HG02588 (cell line): ENCODE measurements at regions not wholly inside any gene's neighbourhood (a gene's known extent, or its start where the extent isn't known, plus 50 kb on each side); places are given as distances from the start of the nearest gene placed in this dataset.
"Not testable (repeated sequence)": the region's sequence is repeated elsewhere in the genome, so short reads cannot be mapped to it uniquely, and the experiment has no call there.

Experiments
- ATAC-seq: cut with Tn5 transposase; IDR thresholded peaks from one replicate; pipeline ENCODE4 v1.9.1; 2021; ENCODE audit warnings: mild to moderate bottlenecking, moderate library complexity; ENCODE audit not compliant: unreplicated experiment

DNA sequence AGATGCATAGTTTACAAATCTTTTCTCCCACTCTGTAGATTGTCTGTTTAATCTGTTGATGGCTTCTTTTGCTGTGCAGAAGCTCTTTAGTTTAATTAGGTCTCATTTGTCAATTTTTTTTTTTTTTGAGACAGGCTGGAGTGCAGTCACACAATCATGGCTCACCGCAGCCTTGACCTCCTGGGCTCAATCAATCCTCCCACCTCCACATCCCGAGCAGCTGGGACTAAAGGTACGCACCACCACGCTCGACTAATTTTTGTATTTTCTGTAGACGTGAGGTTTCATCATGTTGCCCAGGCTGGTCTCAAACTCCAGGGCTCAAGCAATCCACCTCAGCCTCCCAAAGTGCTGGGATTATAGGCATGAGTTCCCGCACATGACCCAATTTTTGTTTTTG is 1655.8 kb downstream of the REEP3 start:
- ATAC-seq, result no peak

DNA sequence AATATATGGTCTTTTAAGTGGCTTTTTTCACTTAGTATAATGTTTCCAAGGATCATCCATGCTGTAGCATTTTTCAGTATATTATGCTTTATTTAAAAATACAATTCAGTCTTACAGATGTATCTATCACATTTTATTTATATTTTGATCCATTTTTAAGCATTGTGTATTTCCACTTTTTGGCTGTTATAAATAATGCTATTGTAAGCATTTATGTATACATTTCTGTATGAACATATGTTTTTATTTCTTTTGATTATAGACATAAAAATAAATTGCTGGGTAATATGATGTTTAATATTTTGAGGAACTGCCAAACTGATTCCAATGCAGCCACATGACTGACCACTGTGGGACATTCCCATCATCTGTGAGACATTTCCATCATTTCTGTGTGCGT is 1662.0 kb downstream of the REEP3 start:
- no peak for ATAC-seq

GRCh38 chr10:65186668-65187067 is 1665.5 kb downstream of the REEP3 start:
- not testable (repeated sequence) for ATAC-seq

- no peak for ATAC-seq
These were observed 1672.9 kb downstream of the REEP3 start for GRCh38 chr10:65194126-65194525.

GRCh38 chr10:65194555-65194954 is 1673.4 kb downstream of the REEP3 start:
- no peak for ATAC-seq

- no peak for ATAC-seq
These were observed 1674.9 kb downstream of the REEP3 start for GRCh38 chr10:65196111-65196510.

GRCh38 chr10:65197935-65198334 is 1676.7 kb downstream of the REEP3 start:
- no peak for ATAC-seq

DNA sequence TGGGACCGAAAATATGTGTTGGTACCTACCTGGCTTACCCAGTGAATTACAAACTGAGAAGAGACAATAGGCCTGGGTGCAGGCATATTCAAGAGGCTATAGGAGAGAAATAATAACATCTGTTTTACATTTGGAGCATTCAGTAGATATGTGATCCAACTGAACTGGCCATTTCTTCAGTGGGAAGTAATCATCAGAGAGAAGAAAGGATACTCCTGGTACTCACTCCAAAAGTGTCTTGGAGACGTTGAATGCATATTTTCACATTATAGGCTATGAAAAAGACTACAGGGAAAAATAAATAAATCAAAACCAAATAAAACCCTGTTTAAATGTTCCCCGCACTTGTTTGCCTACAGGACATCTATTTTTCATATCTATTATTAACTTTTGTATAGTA is 1680.3 kb downstream of the REEP3 start:
- ATAC-seq, result no peak

DNA sequence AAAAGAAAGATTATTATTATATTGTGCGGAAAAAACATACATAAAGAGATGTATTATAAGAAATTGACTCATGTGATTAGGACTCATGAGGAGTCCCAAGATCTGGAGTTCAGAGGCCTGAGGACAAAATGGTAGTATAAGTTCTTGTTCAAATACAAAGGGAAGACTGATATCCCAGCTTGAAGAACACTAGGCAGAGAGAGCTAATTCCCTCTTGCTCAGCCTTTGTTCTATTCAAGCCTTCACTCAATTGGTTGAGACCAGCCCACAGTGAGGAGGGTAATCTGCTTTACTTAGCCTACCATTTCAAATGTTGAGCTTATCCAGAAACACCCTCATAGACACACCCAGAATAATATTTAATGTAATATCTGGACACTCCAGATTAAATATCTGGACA is 1683.8 kb downstream of the REEP3 start:
- no peak for ATAC-seq

- ATAC-seq, result no peak
These were observed 1692.0 kb downstream of the REEP3 start for GRCh38 chr10:65213170-65213569.

GRCh38 chr10:65219444-65219843 is 1698.2 kb downstream of the REEP3 start:
- ATAC-seq, result no peak

DNA sequence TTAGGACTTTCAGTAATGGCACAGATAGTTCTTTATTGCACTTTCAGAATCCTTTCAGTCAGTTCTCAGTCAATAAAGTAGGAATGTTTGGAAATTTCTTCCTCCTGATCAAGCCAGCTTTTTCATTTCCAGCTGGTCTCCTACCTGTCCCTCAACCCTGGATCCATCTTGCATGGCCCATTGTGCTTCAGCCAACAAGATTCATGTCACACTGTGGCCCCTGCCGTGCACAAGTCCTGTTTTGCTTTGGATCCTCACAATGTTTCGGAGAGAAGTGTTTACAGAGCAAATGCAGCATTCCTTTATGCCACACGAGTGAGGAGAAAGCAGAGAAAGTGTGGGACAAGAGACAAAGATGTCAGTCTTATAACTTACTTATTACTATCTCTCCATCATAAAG is 1694.7 kb upstream of the LRRTM3 start:
- no peak for ATAC-seq

DNA sequence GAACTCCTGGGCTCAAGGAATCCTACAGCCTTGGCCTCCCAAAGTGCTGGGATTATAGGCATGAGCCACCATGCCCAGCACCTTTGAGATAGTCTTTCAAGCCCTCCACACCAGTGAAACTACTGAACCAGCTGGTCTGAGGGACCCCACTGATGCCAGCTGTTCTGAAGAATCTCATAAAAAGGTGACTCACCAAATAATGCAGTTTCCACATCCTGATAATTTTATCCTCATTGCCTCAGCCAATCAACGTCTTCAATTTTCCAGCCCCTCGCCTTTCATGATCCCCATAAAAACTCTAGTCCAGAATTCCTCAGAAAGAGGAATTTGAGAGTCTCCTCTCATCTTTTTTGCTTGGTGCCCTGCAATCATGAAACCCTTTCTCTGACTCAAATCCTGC is 1691.6 kb upstream of the LRRTM3 start:
- no peak for ATAC-seq

DNA sequence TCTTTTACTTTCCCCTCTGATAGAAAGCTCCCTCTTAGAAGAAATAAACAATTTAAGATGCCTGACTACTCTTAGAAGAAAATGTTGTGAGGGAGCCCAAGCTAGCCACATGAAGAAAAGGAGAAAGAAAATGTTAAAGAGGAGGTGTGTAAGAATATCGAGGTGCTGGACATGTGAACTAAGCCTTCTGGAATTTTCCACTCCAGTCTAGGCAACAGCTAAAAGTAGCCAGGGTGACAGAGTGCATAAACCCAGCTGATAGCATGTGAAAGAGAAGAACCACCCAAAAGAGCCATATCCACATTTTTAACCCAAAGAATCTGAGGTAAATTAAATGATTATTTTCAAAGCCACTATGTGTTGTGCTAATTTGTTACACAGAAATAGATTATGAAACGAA is 1690.6 kb upstream of the LRRTM3 start:
- ATAC-seq, result no peak

- ATAC-seq, result no peak
These were observed 1690.0 kb upstream of the LRRTM3 start for GRCh38 chr10:65235846-65236245.

DNA sequence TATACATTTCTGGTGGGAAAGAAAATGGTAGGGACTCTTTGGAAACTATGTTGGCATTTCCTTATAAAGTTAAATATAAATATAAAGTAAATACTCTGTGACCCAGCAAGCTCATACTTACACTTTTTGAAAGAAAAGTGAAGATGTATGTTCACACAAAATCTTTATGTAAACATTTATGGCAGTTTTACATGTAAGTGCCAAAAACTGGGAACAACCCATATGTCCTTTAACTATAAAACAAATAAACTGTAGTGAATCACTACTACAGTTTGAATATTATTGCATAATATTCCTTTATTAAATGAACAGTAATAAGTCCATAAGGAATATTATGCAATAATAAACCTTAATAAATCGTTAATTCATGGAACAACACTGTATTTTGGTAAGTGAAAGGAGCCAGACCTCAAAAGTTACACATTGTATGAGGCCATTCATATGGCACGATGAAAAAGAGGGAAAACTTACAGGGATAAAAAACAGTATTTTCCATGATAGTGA is 1660.3 kb upstream of the LRRTM3 start:
- no peak for ATAC-seq

DNA sequence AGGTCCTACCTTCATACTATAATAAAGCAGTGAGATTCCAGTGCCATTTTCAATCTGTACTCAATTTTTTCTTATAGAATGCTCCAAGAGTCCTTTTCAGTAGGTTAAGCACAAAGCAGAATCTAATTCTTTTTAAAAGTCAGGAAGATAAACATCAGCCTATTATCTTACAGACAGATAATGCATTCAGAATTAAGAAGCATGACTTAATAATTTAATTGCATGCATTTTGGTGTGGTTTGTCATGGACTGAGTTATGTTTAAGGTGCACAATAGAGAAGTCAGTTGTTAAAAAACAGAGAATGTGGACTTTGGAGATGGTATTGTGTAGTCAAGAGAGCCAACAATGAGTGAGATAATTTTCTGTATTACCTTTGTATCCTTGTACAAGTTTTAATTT is 1656.3 kb upstream of the LRRTM3 start:
- ATAC-seq, result not testable (repeated sequence)

DNA sequence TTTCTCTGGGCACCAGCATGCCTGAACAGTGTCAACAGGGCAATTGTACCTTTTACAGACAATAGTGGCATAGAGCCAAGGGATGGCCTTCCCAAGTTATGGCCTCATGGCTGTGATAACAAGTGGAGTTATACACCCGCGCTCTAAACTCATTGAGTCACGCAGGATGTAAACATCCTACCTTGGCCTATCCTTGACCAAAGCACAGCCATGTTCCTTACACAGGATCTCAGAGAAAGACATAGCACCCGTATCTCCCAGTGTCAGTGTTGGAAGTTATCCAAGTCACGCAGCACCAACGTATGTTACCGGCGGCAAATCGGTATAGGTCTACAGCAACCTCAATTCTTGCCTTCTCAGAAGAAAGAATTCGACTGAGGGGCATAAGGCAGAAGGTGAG is 1654.9 kb upstream of the LRRTM3 start:
- no peak for ATAC-seq

GRCh38 chr10:65273115-65273514 is 1652.7 kb upstream of the LRRTM3 start:
- no peak for ATAC-seq

- no peak for ATAC-seq
These were observed 1650.5 kb upstream of the LRRTM3 start for GRCh38 chr10:65275296-65275695.

GRCh38 chr10:65284495-65285041 is 1641.3 kb upstream of the LRRTM3 start:
- no peak for ATAC-seq

DNA sequence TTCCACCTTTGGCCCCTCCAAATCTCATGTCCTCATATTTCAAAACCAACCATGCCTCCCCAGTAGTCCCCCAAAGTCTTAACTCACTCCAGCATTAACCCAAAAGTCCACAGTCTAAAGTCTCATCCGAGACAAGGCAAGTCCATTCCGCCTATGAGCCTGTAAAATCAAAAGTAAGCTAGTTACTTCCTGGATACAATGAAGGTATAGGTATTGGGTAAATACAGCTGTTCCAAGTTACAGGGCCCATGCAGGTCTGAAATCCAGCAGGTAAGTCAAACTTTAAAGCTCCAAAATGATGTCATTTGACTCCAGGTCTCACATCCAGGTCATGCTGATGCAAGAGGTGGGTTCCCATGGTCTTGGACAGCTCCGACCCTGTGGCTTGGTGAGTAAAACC is 1640.1 kb upstream of the LRRTM3 start:
- not testable (repeated sequence) for ATAC-seq

GRCh38 chr10:65291286-65291685 is 1634.5 kb upstream of the LRRTM3 start:
- no peak for ATAC-seq
